Peyer's patch (tissue), 4 donors: ENCODE measurements at regions not wholly inside any gene's neighbourhood (a gene's known extent, or its start where the extent isn't known, plus 50 kb on each side); places are given as distances from the start of the nearest gene placed in this dataset.
"Not testable (repeated sequence)": the region's sequence is repeated elsewhere in the genome, so short reads cannot be mapped to it uniquely, and the experiment has no call there.

ENCODE experiments used
- DNase-seq, 3 donors: peaks; one replicate each; pipeline ENCODE4 v3.0.0-alpha.2; 2017 to 2019
- H3K27ac ChIP-seq, 4 donors: fragments of 200-600 bp; sonication (generic); one replicate each; pipeline ENCODE4 v1.5.1; 2016 to 2019
- H3K27me3 ChIP-seq, 2 donors: fragments of 200-600 bp; sonication (generic); one replicate each; pipeline ENCODE4 v1.5.1; 2019
- H3K36me3 ChIP-seq, 3 donors: fragments of 200-600 bp; sonication (generic); one replicate each; pipeline ENCODE4 v1.5.1; 2016 to 2019
- H3K4me1 ChIP-seq, 4 donors: fragments of 200-600 bp; sonication (generic); one replicate each; pipeline ENCODE4 v1.5.1; 2016 to 2019
- H3K4me3 ChIP-seq, 4 donors: fragments of 200-600 bp; sonication (generic); 1 replicate in 3 of 4; 2 replicates in 1 of 4; pipeline ENCODE4 v1.5.1; 2016 to 2019; ENCODE audit warnings: mild to moderate bottlenecking in 1 of 4
- H3K9me3 ChIP-seq, 4 donors: fragments of 200-600 bp; sonication (generic); one replicate each; pipeline ENCODE4 v1.5.1; 2016 to 2019; ENCODE audit warnings: mild to moderate bottlenecking in 1 of 4
- POLR2A ChIP-seq, 2 donors: fragments of 450-650 bp; IDR thresholded peaks; one replicate each; pipeline ENCODE4 v1.5.1; 2017; ENCODE audit warnings: antibody characterized with exemption in 2 of 2, mild to moderate bottlenecking in 2 of 2, moderate library complexity in 2 of 2
- TF ChIP-seq, protein P1 (sequence below), 6 experiments: fragments of 450-650 bp in 4 of 6; fragments of 200-600 bp in 2 of 6; sonication (generic) in 1 of 6; IDR thresholded peaks; one replicate each; pipeline ENCODE4 v1.5.1; 2017 to 2019; ENCODE audit warnings: antibody characterized with exemption in 6 of 6, mild to moderate bottlenecking in 3 of 6, moderate library complexity in 1 of 6

DNA sequence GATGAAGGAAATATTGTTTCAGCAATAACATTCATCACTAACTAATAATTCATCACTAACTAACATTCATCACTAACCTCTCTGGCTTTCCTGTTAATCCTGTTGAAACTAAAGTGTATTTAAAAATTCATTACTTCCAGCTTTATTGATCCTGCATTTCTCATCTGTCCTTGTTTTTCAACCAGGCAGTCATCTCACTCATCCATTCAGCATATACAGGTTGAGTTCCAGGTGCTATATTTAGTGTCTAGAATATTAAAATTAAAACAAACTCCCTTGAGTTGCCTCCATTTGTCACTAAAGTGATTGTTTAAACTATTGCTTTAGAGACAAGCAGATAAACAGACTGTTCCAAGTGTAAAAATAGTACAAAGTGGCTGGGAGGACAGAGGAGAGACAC, 58.1 kb downstream of the ATXN7L3B start:
- DNase-seq = no peak
- H3K4me3 ChIP-seq = no peak overlapping the region
- H3K4me1 ChIP-seq = no peaks in the 10 kb centered on the region
- no peak for TF ChIP-seq POLR2A (IDR thresholded peaks at IDR 0.05)
- TF ChIP-seq, protein P1, sequence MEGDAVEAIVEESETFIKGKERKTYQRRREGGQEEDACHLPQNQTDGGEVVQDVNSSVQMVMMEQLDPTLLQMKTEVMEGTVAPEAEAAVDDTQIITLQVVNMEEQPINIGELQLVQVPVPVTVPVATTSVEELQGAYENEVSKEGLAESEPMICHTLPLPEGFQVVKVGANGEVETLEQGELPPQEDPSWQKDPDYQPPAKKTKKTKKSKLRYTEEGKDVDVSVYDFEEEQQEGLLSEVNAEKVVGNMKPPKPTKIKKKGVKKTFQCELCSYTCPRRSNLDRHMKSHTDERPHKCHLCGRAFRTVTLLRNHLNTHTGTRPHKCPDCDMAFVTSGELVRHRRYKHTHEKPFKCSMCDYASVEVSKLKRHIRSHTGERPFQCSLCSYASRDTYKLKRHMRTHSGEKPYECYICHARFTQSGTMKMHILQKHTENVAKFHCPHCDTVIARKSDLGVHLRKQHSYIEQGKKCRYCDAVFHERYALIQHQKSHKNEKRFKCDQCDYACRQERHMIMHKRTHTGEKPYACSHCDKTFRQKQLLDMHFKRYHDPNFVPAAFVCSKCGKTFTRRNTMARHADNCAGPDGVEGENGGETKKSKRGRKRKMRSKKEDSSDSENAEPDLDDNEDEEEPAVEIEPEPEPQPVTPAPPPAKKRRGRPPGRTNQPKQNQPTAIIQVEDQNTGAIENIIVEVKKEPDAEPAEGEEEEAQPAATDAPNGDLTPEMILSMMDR (IDR thresholded peaks at IDR 0.05) = no peak
- H3K9me3 ChIP-seq = peaks cover 0 to 4% (median 0%) of the 10 kb centered on the region in 4 donors
- no peaks in the 10 kb centered on the region for H3K27me3 ChIP-seq
- H3K27ac ChIP-seq = no peak overlapping the region
- no peaks in the 10 kb centered on the region for H3K36me3 ChIP-seq

DNA sequence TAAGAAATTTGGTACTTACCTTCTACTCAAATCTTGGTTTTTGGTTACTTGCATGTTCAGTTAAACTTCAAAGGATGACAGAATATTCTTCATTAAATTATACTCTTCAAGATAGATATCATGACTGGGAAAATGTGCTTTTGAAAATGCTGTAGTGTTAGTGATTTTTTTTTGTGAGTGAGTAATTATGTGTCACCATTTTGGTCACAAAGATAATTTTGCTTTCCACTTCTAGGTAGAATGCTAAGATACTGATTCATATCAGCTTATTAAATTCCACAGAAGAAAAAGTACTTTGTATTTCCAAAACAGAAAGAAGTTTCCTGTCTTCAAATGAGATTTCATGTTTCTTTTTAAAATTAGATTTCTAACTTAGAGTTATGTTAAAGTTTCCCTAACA, 61.2 kb downstream of the ATXN7L3B start:
- TF ChIP-seq, protein P1 (IDR thresholded peaks at IDR 0.05) = no peak
- no peak for TF ChIP-seq POLR2A (IDR thresholded peaks at IDR 0.05)
- Histone ChIP-seq H3K27me3 (no peaks in the 10 kb centered on the region), H3K9me3 (peaks cover 0 to 4% (median 0%) of the 10 kb centered on the region in 4 donors), H3K4me3 (no peak overlapping the region), H3K27ac (no peak overlapping the region), H3K36me3 (no peaks in the 10 kb centered on the region), H3K4me1 (no peaks in the 10 kb centered on the region)
- DNase-seq = no peak

DNA sequence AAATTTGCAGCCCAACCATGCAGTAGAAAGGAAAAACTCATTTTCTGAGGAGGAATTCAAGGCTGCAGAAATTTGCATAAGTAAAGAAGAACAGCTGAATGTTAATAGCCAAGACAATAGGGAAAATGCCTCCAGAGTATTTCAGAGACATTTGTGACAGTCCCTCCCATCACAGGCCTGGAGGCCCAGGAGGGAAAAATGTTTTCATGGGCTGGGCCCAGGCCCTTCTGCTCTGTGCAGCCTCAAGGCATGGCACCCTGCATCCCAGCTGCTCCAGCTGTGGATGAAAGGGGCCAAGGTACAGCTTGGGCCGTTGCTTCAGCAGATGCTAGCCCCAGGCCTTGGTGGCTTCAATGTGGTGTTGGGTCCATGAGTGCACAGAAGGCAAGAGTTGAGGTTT, 62.3 kb downstream of the ATXN7L3B start:
- H3K27ac ChIP-seq = no peak overlapping the region
- no peaks in the 10 kb centered on the region for H3K4me1 ChIP-seq
- H3K9me3 ChIP-seq = peaks cover 0 to 4% (median 0%) of the 10 kb centered on the region in 4 donors
- no peak overlapping the region for H3K4me3 ChIP-seq
- no peaks in the 10 kb centered on the region for H3K36me3 ChIP-seq
- no peak for TF ChIP-seq POLR2A (IDR thresholded peaks at IDR 0.05)
- TF ChIP-seq, protein P1 (IDR thresholded peaks at IDR 0.05) = no peak
- H3K27me3 ChIP-seq = no peaks in the 10 kb centered on the region
- no peak for DNase-seq

DNA sequence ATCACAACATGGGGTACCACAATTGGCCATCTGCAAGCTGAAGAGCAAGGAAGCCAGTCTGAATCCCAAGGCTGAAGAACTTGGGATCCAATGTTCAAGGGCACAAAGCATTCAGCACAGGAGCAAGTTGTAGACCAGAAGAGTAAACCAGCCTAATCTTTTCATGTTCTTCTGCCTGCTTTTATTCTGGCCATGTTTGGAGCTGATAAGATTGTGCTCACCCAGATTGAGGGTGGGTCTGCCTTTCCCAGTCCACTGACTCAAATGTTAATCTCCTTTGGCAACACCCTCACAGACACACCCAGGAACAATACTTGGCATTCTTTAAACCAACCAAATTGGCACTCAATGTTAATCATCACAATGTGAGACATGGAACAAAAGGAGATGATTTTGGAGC, 63.2 kb downstream of the ATXN7L3B start:
- not testable (repeated sequence) for H3K4me1 ChIP-seq, H3K4me3 ChIP-seq, H3K36me3 ChIP-seq, H3K9me3 ChIP-seq, DNase-seq, H3K27me3 ChIP-seq, H3K27ac ChIP-seq

DNA sequence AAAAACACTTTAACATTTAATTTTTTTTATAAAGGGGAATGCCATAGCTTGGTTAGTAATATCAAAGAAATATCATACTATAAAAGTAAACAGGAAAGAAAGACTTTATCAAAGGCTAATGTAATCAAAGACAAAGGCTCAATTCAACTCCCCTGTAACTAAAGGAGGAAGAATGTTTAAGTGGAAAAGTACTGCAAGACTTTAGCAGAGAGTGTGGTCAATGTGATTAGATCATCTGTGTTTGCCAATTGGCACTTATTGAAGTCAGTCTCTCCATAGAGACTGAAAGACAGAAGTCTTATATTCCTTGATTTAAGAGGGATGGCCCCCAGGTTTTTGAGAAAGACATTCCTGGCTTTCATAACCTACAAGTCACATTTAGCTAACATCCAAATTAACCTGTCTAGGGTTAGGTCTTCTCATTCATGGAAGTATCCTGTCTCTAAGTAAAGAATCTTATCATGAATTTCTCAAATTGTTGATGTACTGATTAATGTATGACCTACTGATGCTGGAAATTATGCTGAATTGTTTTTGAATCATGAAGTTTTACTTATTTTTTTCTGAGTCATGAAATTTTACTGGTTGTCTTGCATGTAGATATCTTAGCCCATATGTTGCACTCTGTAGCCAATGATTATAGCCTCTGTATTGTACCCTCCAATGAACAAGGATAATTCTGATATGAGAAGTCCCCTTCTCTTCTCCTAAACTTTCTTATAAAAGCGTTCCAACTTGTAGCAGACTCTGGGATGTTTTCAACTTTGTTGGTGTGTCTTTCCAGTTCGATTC, 65.4 kb downstream of the ATXN7L3B start:
- Histone ChIP-seq H3K9me3 (peaks cover 0 to 4% (median 0%) of the 10 kb centered on the region in 4 donors), H3K36me3 (no peaks in the 10 kb centered on the region), H3K27ac (no peak overlapping the region), H3K27me3 (no peaks in the 10 kb centered on the region), H3K4me1 (no peaks in the 10 kb centered on the region), H3K4me3 (no peak overlapping the region)
- DNase-seq = no peak
- TF ChIP-seq POLR2A (IDR thresholded peaks at IDR 0.05) = no peak
- TF ChIP-seq, protein P1 (IDR thresholded peaks at IDR 0.05) = no peak

DNA sequence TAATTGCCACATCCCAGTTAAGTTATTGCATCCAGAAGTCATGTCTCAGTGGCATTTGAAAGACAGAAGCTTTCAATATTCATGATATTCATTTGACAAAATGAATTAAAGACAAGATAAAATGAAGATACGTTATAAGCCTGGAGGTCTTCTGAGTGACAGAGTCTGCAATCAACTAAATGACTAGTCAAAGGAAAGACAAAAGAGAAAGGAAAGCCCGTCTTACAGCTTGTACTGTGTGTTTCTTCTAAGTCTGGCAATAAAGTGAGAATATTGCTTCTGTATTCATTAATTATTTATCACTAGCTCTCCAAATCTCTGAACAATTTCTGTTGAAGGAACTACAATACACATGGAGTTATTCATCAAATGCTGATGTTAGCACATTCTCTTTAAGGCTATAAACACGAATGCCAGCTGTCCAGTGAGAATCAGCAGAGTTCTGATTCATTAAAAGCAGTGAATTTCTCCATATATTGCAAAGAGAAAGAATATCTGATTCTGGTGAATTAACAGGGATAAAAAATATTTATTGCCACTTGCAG, 70.7 kb downstream of the ATXN7L3B start:
- DNase-seq = no peak
- Histone ChIP-seq H3K9me3 (no peaks in the 10 kb centered on the region), H3K36me3 (no peaks in the 10 kb centered on the region), H3K27me3 (no peaks in the 10 kb centered on the region), H3K27ac (no peak overlapping the region), H3K4me3 (no peak overlapping the region), H3K4me1 (no peaks in the 10 kb centered on the region)
- no peak for TF ChIP-seq POLR2A (IDR thresholded peaks at IDR 0.05)
- TF ChIP-seq, protein P1 (IDR thresholded peaks at IDR 0.05) = no peak
